Natural killer cell (primary cell): ENCODE measurements at regions not wholly inside any gene's neighbourhood (a gene's known extent, or its start where the extent isn't known, plus 50 kb on each side); places are given as distances from the start of the nearest gene placed in this dataset.

Experiments
- ATAC-seq, 3 donors: fragments of 150-1000 bp in 2 of 3; fragments of 200-7000 bp in 1 of 3; cut with Tn5 transposase; 1 replicate in 1 of 3; 2 replicates in 2 of 3; pipeline ENCODE4 v1.10.0; 2021; ENCODE audit warnings: mild to moderate bottlenecking in 2 of 3, moderate library complexity in 2 of 3
- DNase-seq, 2 donors: peaks; one replicate each; pipeline versions ENCODE4 v3.0.0 to v3.0.0-alpha.2; 2013 to 2021; ENCODE audit warnings: mixed read lengths in 1 of 2
- H3K27ac ChIP-seq: one replicate; pipeline ENCODE4 v1.5.1; 2013; ENCODE audit warnings: mild to moderate bottlenecking, low read length
- H3K27me3 ChIP-seq: one replicate; pipeline ENCODE4 v1.6.1; 2013; ENCODE audit warnings: low read length; ENCODE audit not compliant: control insufficient read depth, insufficient read depth
- H3K36me3 ChIP-seq: one replicate; pipeline ENCODE4 v1.6.1; 2013; ENCODE audit warnings: low read length; ENCODE audit not compliant: control insufficient read depth, insufficient read depth
- H3K4me1 ChIP-seq: one replicate; pipeline ENCODE4 v1.6.1; 2013; ENCODE audit warnings: low read length; ENCODE audit not compliant: control insufficient read depth, insufficient read depth
- H3K4me3 ChIP-seq: one replicate; pipeline ENCODE4 v1.5.1; 2013; ENCODE audit warnings: low read length
- H3K9me3 ChIP-seq: one replicate; pipeline ENCODE4 v1.6.1; 2013; ENCODE audit warnings: low read length; ENCODE audit not compliant: control insufficient read depth, insufficient read depth
- H3K27ac Mint-ChIP-seq, 2 donors: one replicate each; pipeline ENCODE4 v1.8.0; 2022; ENCODE audit warnings: mild to moderate bottlenecking in 2 of 2, mixed read lengths in 2 of 2, moderate library complexity in 1 of 2
- H3K27me3 Mint-ChIP-seq, 2 donors: one replicate each; pipeline ENCODE4 v1.8.0; 2022; ENCODE audit warnings: low read depth in 2 of 2, mixed read lengths in 2 of 2
- H3K36me3 Mint-ChIP-seq: one replicate; pipeline ENCODE4 v1.8.0; 2022; ENCODE audit warnings: mixed read lengths
- H3K4me1 Mint-ChIP-seq, 2 donors: one replicate each; pipeline ENCODE4 v1.8.0; 2022; ENCODE audit warnings: mixed read lengths in 2 of 2
- H3K4me3 Mint-ChIP-seq: one replicate; pipeline ENCODE4 v1.8.0; 2022; ENCODE audit warnings: mild to moderate bottlenecking, moderate library complexity, mixed read lengths
- H3K9me3 Mint-ChIP-seq, 2 donors: one replicate each; pipeline ENCODE4 v1.8.0; 2022; ENCODE audit warnings: mixed read lengths in 2 of 2
- WGBS: methylation state at CpG from one replicate; pipeline ENCODE4 v1.1.7; 2013; ENCODE audit warnings: missing lambda C conversion rate; ENCODE audit not compliant: insufficient coverage; 5-methylcytosine and 5-hydroxymethylcytosine counted together
- intact Hi-C: fragments of 100-400 bp; cut with micrococcal nuclease; formaldehyde crosslinking; loops from one replicate; pipeline ENCODE4 v1.14.2; 2022
- TF ChIP-seq, protein P1 (sequence below): fragments of 200-600 bp; IDR thresholded peaks from one replicate; pipeline ENCODE4 v1.8.0; 2022; ENCODE audit warnings: antibody characterized with exemption

DNA sequence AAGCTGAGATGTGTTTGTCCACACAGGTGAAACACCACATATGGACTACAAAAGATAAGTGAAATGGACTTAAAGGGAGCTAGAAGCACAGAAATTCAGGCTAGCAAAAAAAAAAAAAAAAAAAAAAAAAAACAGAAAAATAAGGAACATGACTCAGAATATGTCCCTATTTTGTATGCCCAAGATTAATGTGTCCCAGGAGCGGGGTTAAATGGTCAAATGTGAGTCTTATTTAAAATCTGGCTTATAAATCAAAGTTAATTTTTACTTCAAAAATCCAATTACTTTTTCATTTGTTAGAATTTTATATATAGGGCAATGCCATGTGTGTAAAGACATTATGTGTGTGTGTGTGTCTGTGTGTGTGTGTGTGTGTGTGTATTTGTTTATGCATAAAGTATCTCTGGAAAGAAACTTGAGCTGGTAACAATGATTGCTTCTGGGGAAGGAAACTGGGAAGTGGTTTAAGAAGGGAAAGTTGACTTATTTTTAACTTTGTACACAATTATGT lies 986.5 kb downstream of the ROBO2 start:
- no peak overlapping the region for H3K27ac Mint-ChIP-seq
- H3K4me3 Mint-ChIP-seq: no peak overlapping the region
- H3K4me1 Mint-ChIP-seq: no peaks in the 10 kb centered on the region
- DNase-seq (no peak), ATAC-seq (no peak)
- H3K4me1 ChIP-seq: no peaks in the 10 kb centered on the region
- H3K9me3 ChIP-seq: peaks cover 5% of the 10 kb centered on the region
- H3K27me3 ChIP-seq: no peaks in the 10 kb centered on the region
- H3K4me3 ChIP-seq: no peak overlapping the region
- TF ChIP-seq, protein P1, sequence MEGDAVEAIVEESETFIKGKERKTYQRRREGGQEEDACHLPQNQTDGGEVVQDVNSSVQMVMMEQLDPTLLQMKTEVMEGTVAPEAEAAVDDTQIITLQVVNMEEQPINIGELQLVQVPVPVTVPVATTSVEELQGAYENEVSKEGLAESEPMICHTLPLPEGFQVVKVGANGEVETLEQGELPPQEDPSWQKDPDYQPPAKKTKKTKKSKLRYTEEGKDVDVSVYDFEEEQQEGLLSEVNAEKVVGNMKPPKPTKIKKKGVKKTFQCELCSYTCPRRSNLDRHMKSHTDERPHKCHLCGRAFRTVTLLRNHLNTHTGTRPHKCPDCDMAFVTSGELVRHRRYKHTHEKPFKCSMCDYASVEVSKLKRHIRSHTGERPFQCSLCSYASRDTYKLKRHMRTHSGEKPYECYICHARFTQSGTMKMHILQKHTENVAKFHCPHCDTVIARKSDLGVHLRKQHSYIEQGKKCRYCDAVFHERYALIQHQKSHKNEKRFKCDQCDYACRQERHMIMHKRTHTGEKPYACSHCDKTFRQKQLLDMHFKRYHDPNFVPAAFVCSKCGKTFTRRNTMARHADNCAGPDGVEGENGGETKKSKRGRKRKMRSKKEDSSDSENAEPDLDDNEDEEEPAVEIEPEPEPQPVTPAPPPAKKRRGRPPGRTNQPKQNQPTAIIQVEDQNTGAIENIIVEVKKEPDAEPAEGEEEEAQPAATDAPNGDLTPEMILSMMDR: no peak
- intact Hi-C loops: no loop called here
- H3K36me3 Mint-ChIP-seq: no peaks in the 10 kb centered on the region
- peaks cover 10 to 23% of the 10 kb centered on the region in 2 donors for H3K9me3 Mint-ChIP-seq
- no peak overlapping the region for H3K27ac ChIP-seq
- no peaks in the 10 kb centered on the region for H3K27me3 Mint-ChIP-seq
- WGBS: no CpG with 5 or more reads among the region's 1 CpG
- H3K36me3 ChIP-seq: no peaks in the 10 kb centered on the region

DNA sequence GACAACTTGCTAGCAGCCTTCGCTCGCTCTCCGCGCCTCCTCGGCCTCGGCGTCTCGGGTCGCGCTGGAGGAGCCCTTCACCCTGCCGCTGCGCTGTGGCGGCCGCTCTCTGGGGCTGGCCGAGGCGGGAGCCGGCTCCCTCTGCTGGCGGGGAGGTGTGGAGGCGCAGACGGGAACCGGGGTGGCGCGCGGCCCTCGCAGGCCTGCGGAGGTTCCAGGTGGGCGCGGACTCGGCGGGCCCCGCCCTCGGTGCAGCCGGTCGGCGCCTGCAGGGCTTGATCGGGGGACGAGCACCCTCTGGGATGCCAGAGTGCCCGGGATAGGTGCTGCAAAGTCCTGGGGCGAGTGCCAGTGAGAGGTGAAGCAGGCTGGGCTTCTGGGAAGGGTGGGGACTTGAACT lies 989.9 kb downstream of the ROBO2 start:
- H3K4me1 Mint-ChIP-seq: no peaks in the 10 kb centered on the region
- WGBS: 94% methylated on average over 39 of the region's 39 CpGs
- DNase-seq (no peak), ATAC-seq (no peak)
- H3K9me3 Mint-ChIP-seq: peaks cover 8 to 17% of the 10 kb centered on the region in 2 donors
- no peaks in the 10 kb centered on the region for H3K4me1 ChIP-seq
- no peak overlapping the region for H3K4me3 ChIP-seq
- no peaks in the 10 kb centered on the region for H3K36me3 ChIP-seq
- H3K27ac ChIP-seq: no peak overlapping the region
- no peak overlapping the region for H3K27ac Mint-ChIP-seq
- H3K36me3 Mint-ChIP-seq: no peaks in the 10 kb centered on the region
- intact Hi-C loops: no loop called here
- peaks cover 5% of the 10 kb centered on the region for H3K9me3 ChIP-seq
- no peak overlapping the region for H3K4me3 Mint-ChIP-seq
- TF ChIP-seq, protein P1: no peak
- no peaks in the 10 kb centered on the region for H3K27me3 ChIP-seq
- no peaks in the 10 kb centered on the region for H3K27me3 Mint-ChIP-seq

- Histone ChIP-seq H3K4me3 (no peak overlapping the region), H3K27me3 (no peaks in the 10 kb centered on the region), H3K4me1 (no peaks in the 10 kb centered on the region), H3K9me3 (peaks cover 3% of the 10 kb centered on the region), H3K27ac (no peak overlapping the region), H3K36me3 (no peaks in the 10 kb centered on the region)
- H3K36me3 Mint-ChIP-seq: no peaks in the 10 kb centered on the region
- no peaks in the 10 kb centered on the region for H3K4me1 Mint-ChIP-seq
- intact Hi-C loops: no loop called here
- DNase-seq: no peak
- no peak overlapping the region for H3K4me3 Mint-ChIP-seq
- 38% methylated on average over 7 of the region's 7 CpGs for WGBS
- peaks cover 8 to 15% of the 10 kb centered on the region in 2 donors for H3K9me3 Mint-ChIP-seq
- no peak overlapping the region for H3K27ac Mint-ChIP-seq
- H3K27me3 Mint-ChIP-seq: no peaks in the 10 kb centered on the region
- no peak for ATAC-seq
- TF ChIP-seq, protein P1: no peak
Observed at GRCh38 chr3:78035131-78035641, 995.3 kb downstream of the ROBO2 start.

- Mint-ChIP-seq H3K4me1 (no peaks in the 10 kb centered on the region), H3K4me3 (no peak overlapping the region), H3K9me3 (peaks cover 12 to 13% of the 10 kb centered on the region in 2 donors)
Observed at GRCh38 chr3:78041486-78041885, 1001.6 kb downstream of the ROBO2 start.

More at GRCh38 chr3:78041486-78041885, 1001.6 kb downstream of the ROBO2 start:
- Histone ChIP-seq H3K36me3 (no peaks in the 10 kb centered on the region), H3K27ac (no peak overlapping the region), H3K9me3 (peaks cover 3% of the 10 kb centered on the region), H3K4me3 (no peak overlapping the region), H3K27me3 (no peaks in the 10 kb centered on the region), H3K4me1 (no peaks in the 10 kb centered on the region)
- TF ChIP-seq, protein P1: no peak
- WGBS: 82% methylated on average over 1 of the region's 1 CpG
- intact Hi-C loops: no loop called here
- Mint-ChIP-seq H3K27me3 (no peaks in the 10 kb centered on the region), H3K36me3 (no peaks in the 10 kb centered on the region), H3K27ac (no peak overlapping the region)
- ATAC-seq: no peak
- no peak for DNase-seq
